Osteoblast (primary cell): ENCODE measurements at regions not wholly inside any gene's neighbourhood (a gene's known extent, or its start where the extent isn't known, plus 50 kb on each side); places are given as distances from the start of the nearest gene placed in this dataset.
A peak's percentile ranks its signal among the peaks of the same experiment; 100 is the strongest.

Experiments
- DNase-seq: peaks from one replicate; pipeline ENCODE4 v3.0.0; 2011; ENCODE audit warnings: low spot score, mixed read lengths; ENCODE audit not compliant: insufficient read length; ENCODE audit errors: missing footprints
- H2AFZ ChIP-seq: 2 replicates; pipeline ENCODE4 v1.6.0; 2011; ENCODE audit warnings: mild to moderate bottlenecking, low read length
- H3K27ac ChIP-seq: 2 replicates; pipeline ENCODE4 v1.5.1; 2011; ENCODE audit warnings: mild to moderate bottlenecking, low read depth, low read length, moderate library complexity
- H3K27me3 ChIP-seq: 2 replicates; pipeline ENCODE4 v1.6.0; 2012; ENCODE audit warnings: mild to moderate bottlenecking, control low read depth, inconsistent platforms, low read length, moderate library complexity; ENCODE audit not compliant: insufficient read depth
- H3K36me3 ChIP-seq: 2 replicates; pipeline ENCODE4 v1.5.1; 2011; ENCODE audit warnings: mild to moderate bottlenecking, low read length, control low read depth, moderate library complexity; ENCODE audit not compliant: insufficient read depth
- H3K4me1 ChIP-seq: 2 replicates; pipeline ENCODE4 v1.5.1; 2011; ENCODE audit warnings: mild to moderate bottlenecking, low read length, control low read depth, moderate library complexity; ENCODE audit not compliant: insufficient read depth
- H3K4me2 ChIP-seq: 2 replicates; pipeline ENCODE4 v1.6.0; 2011; ENCODE audit warnings: mild to moderate bottlenecking, low read length; ENCODE audit not compliant: insufficient read depth
- H3K4me3 ChIP-seq: fragments of 200-600 bp; sonication (generic); 3 replicates; pipeline ENCODE4 v1.5.1; 2012; ENCODE audit warnings: mild to moderate bottlenecking, low read length, inconsistent platforms; ENCODE audit not compliant: insufficient read depth
- H3K79me2 ChIP-seq: 2 replicates; pipeline ENCODE4 v1.6.0; 2012; ENCODE audit warnings: mild to moderate bottlenecking, low read length, control low read depth, inconsistent platforms; ENCODE audit not compliant: insufficient read depth
- H3K9me3 ChIP-seq: 2 replicates; pipeline ENCODE4 v1.5.1; 2011; ENCODE audit warnings: low read depth, low read length, control low read depth
- H4K20me1 ChIP-seq: 2 replicates; pipeline ENCODE4 v1.6.0; 2012; ENCODE audit warnings: mild to moderate bottlenecking, low read length, control low read depth; ENCODE audit not compliant: insufficient read depth
- CTCF ChIP-seq: IDR thresholded peaks from 2 replicates; pipeline ENCODE4 v1.5.1; 2011; ENCODE audit warnings: mild to moderate bottlenecking, low read depth, low read length, moderate library complexity; ENCODE audit errors: extremely low read depth

- no peak overlapping the region for H3K4me2 ChIP-seq
- H3K36me3 ChIP-seq: no peaks in the 10 kb centered on the region
- no peak overlapping the region for H3K4me3 ChIP-seq
- no peak for DNase-seq
- no peak overlapping the region for H2AFZ ChIP-seq
- H4K20me1 ChIP-seq: no peaks in the 10 kb centered on the region
- H3K9me3 ChIP-seq: no peaks in the 10 kb centered on the region
- no peak for TF ChIP-seq CTCF
- H3K27ac ChIP-seq: no peak overlapping the region
- H3K79me2 ChIP-seq: no peaks in the 10 kb centered on the region
- H3K27me3 ChIP-seq: no peaks in the 10 kb centered on the region
- peaks cover 28% of the 10 kb centered on the region for H3K4me1 ChIP-seq
Observed at GRCh38 chr20:60252866-60253265, 294.6 kb downstream of the CDH26 start.

GRCh38 chr20:60253471-60253870 lies 295.2 kb downstream of the CDH26 start:
- H3K4me1 ChIP-seq: peaks cover 28% of the 10 kb centered on the region
- no peaks in the 10 kb centered on the region for H3K36me3 ChIP-seq
- no peaks in the 10 kb centered on the region for H3K79me2 ChIP-seq
- TF ChIP-seq CTCF: no peak
- no peak for DNase-seq
- H4K20me1 ChIP-seq: no peaks in the 10 kb centered on the region
- H3K27me3 ChIP-seq: no peaks in the 10 kb centered on the region
- H3K27ac ChIP-seq: no peak overlapping the region
- H3K9me3 ChIP-seq: no peaks in the 10 kb centered on the region
- no peak overlapping the region for H3K4me3 ChIP-seq
- H3K4me2 ChIP-seq: no peak overlapping the region
- no peak overlapping the region for H2AFZ ChIP-seq

GRCh38 chr20:60254901-60255411 lies 296.7 kb downstream of the CDH26 start:
- peak overlapping the region; percentile 32 for H2AFZ ChIP-seq
- peak overlapping the region; percentile 40 for H3K4me2 ChIP-seq
- H3K9me3 ChIP-seq: no peaks in the 10 kb centered on the region
- H3K36me3 ChIP-seq: no peaks in the 10 kb centered on the region
- H3K4me3 ChIP-seq: no peak overlapping the region
- peak overlapping the region; percentile 23 for H3K27ac ChIP-seq
- H3K79me2 ChIP-seq: no peaks in the 10 kb centered on the region
- no peaks in the 10 kb centered on the region for H4K20me1 ChIP-seq
- H3K4me1 ChIP-seq: peaks cover 18% of the 10 kb centered on the region
- H3K27me3 ChIP-seq: no peaks in the 10 kb centered on the region
- DNase-seq: peak; percentile 86
- no peak for TF ChIP-seq CTCF

GRCh38 chr20:60255415-60255814 lies 297.2 kb downstream of the CDH26 start:
- Histone ChIP-seq H3K79me2 (no peaks in the 10 kb centered on the region), H3K4me1 (peaks cover 15% of the 10 kb centered on the region), H3K4me2 (peak overlapping the region; percentile 40), H3K27ac (peak overlapping the region; percentile 23), H3K4me3 (no peak overlapping the region), H2AFZ (no peak overlapping the region), H3K27me3 (no peaks in the 10 kb centered on the region), H3K9me3 (no peaks in the 10 kb centered on the region), H4K20me1 (no peaks in the 10 kb centered on the region), H3K36me3 (no peaks in the 10 kb centered on the region)
- TF ChIP-seq CTCF: no peak
- no peak for DNase-seq
